ENCODE measurements at regions not wholly inside any gene's neighbourhood (a gene's known extent, or its start where the extent isn't known, plus 50 kb on each side); places are given as distances from the start of the nearest gene placed in this dataset.

DNA sequence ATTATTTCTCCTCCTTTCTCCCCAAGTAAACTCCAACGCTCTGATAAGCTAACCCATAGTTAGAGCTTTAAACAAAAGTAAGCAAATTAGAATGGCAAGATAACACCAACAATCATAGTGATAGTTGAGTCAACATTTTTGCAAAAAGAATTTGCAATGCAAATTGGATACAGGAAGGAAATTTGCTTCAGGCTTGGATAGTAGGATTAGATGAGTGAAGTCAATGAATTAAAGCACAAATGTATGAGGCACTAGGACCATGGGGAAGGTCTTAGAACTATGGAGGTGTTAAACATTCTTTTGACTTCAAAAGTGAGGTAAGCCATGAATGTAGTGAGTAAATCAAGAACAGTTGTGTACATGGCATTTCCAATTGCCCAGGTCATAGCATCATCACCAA lies 289.8 kb upstream of the GRAMD2B start:
- Histone ChIP-seq H3K9ac (ENCODE audit: insufficient read depth, low read depth, low read length) (no peak overlapping the region), H3K4me2 (ENCODE audit: low read depth, low read length) (no peak overlapping the region), H3K27me3 (ENCODE audit: control insufficient read depth in 1 of 2, insufficient read depth in 2 of 2, low read length in 2 of 2) (no peaks in the 10 kb centered on the region), H3K27ac (ENCODE audit: extremely low read length, insufficient read depth, low read length) (no peak overlapping the region), H3K4me3 (replicated peaks in 1 of 3; ENCODE audit: insufficient read depth in 1 of 3, low read depth in 2 of 3, low read length in 3 of 3) (no peak overlapping the region), H3K36me3 (replicated peaks in 1 of 2; ENCODE audit: control insufficient read depth in 1 of 2, insufficient read depth in 2 of 2, low read length in 2 of 2) (no peaks in the 10 kb centered on the region), H3K4me1 (ENCODE audit: insufficient read depth, low read length) (no peaks in the 10 kb centered on the region), H2AFZ (ENCODE audit: low read length) (no peak overlapping the region), H3K9me3 (ENCODE audit: low read length) (no peaks in the 10 kb centered on the region), H3K79me2 (ENCODE audit: insufficient read depth, low read length) (no peaks in the 10 kb centered on the region), H4K20me1 (ENCODE audit: insufficient read depth, low read length) (no peaks in the 10 kb centered on the region)
- intact Hi-C loops (cut with micrococcal nuclease; ENCODE audit: unreplicated experiment) (no loop called here), in situ Hi-C loops (cut with HindIII; ENCODE audit: extremely low pct_ligation_motif_present, low pct_unique_long_range_greater_than_20kb) (no loop called here)
- ChIA-PET POLR2A (no interaction called here), CTCF (ENCODE audit: low intra/inter-chr PET ratio, low total read pairs) (no interaction called here)
- WGBS (ENCODE audit: low lambda C conversion rate): 0% methylated on average over 1 of the region's 1 CpG
- no peak for DNase-seq (ENCODE audit: low spot score)
- TF ChIP-seq MATR3 (CRISPR knock-in tag; IDR thresholded peaks at IDR 0.05) (no peak), POLR2G (IDR thresholded peaks at IDR 0.05; ENCODE audit: low read depth, low read length) (no peak), ASH2L (IDR thresholded peaks at IDR 0.05; ENCODE audit: insufficient read length, low read depth, low read length) (no peak)
- FAIRE-seq: no peak
- no TSS peak for BruUV-seq (replicated peaks)
- ATAC-seq: no peak

DNA sequence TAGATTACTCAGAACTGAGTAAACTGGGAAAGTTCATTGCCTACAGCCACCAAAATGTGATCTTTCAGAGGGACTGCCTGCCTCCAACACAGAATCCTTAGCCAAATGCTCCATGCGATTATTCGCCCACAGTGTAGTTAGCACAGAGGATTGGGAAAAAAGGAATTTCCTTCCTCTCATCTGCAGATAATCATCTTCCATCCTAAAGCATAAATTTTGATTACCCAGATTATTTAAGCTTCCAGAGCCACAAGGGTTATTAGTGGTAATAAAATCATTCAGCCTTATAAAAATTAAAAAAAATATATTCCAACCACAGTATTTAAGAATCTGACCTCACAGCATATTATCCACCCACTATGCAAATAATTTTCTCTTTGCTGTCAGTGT lies 285.3 kb upstream of the GRAMD2B start:
- intact Hi-C loops (cut with micrococcal nuclease; ENCODE audit: unreplicated experiment): no loop called here
- POLR2A ChIA-PET: no interaction called here
- ATAC-seq: no peak

More for the DNA sequence above, 285.3 kb upstream of the GRAMD2B start:
- no peaks in the 10 kb centered on the region for H3K36me3 ChIP-seq (replicated peaks in 1 of 2; ENCODE audit: control insufficient read depth in 1 of 2, insufficient read depth in 2 of 2, low read length in 2 of 2)
- H3K27ac ChIP-seq (ENCODE audit: extremely low read length, insufficient read depth, low read length): no peak overlapping the region
- FAIRE-seq (no peak), DNase-seq (ENCODE audit: low spot score) (no peak)
- in situ Hi-C loops (cut with HindIII; ENCODE audit: extremely low pct_ligation_motif_present, low pct_unique_long_range_greater_than_20kb): no loop called here
- no peaks in the 10 kb centered on the region for H3K79me2 ChIP-seq (ENCODE audit: insufficient read depth, low read length)
- H3K9me3 ChIP-seq (ENCODE audit: low read length): no peaks in the 10 kb centered on the region
- H3K9ac ChIP-seq (ENCODE audit: insufficient read depth, low read depth, low read length): no peak overlapping the region
- H3K27me3 ChIP-seq (ENCODE audit: control insufficient read depth in 1 of 2, insufficient read depth in 2 of 2, low read length in 2 of 2): no peaks in the 10 kb centered on the region
- H3K4me2 ChIP-seq (ENCODE audit: low read depth, low read length): no peak overlapping the region
- WGBS (ENCODE audit: low lambda C conversion rate): 82% methylated on average over 2 of the region's 2 CpGs
- CTCF ChIA-PET (ENCODE audit: low intra/inter-chr PET ratio, low total read pairs): no interaction called here
- no peak overlapping the region for H3K4me3 ChIP-seq (replicated peaks in 1 of 3; ENCODE audit: insufficient read depth in 1 of 3, low read depth in 2 of 3, low read length in 3 of 3)
- no peaks in the 10 kb centered on the region for H4K20me1 ChIP-seq (ENCODE audit: insufficient read depth, low read length)
- no peak overlapping the region for H2AFZ ChIP-seq (ENCODE audit: low read length)
- TF ChIP-seq MIER2 (CRISPR knock-in tag; IDR thresholded peaks at IDR 0.05): no peak
- TF ChIP-seq, protein P1, sequence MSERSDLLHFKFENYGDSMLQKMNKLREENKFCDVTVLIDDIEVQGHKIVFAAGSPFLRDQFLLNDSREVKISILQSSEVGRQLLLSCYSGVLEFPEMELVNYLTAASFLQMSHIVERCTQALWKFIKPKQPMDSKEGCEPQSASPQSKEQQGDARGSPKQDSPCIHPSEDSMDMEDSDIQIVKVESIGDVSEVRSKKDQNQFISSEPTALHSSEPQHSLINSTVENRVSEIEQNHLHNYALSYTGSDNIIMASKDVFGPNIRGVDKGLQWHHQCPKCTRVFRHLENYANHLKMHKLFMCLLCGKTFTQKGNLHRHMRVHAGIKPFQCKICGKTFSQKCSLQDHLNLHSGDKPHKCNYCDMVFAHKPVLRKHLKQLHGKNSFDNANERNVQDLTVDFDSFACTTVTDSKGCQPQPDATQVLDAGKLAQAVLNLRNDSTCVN (CRISPR knock-in tag; IDR thresholded peaks at IDR 0.05; ENCODE audit: borderline replicate concordance): no peak
- TF ChIP-seq, protein P2, sequence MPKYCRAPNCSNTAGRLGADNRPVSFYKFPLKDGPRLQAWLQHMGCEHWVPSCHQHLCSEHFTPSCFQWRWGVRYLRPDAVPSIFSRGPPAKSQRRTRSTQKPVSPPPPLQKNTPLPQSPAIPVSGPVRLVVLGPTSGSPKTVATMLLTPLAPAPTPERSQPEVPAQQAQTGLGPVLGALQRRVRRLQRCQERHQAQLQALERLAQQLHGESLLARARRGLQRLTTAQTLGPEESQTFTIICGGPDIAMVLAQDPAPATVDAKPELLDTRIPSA (CRISPR knock-in tag; IDR thresholded peaks at IDR 0.05; ENCODE audit: borderline replicate concordance): no peak
- no peak for TF ChIP-seq HNRNPLL (IDR thresholded peaks at IDR 0.05; ENCODE audit: low read depth, low read length, poor library complexity, severe bottlenecking)
- TF ChIP-seq FOXK1 (CRISPR knock-in tag; IDR thresholded peaks at IDR 0.05; ENCODE audit: borderline replicate concordance, low read depth): no peak
- no peak for TF ChIP-seq TEAD3 (CRISPR knock-in tag; optimal IDR thresholded peaks at IDR 0.05; ENCODE audit: borderline replicate concordance)
- TF ChIP-seq EEA1 (CRISPR knock-in tag; IDR thresholded peaks at IDR 0.05; ENCODE audit: borderline replicate concordance): no peak
- TF ChIP-seq, protein P3, sequence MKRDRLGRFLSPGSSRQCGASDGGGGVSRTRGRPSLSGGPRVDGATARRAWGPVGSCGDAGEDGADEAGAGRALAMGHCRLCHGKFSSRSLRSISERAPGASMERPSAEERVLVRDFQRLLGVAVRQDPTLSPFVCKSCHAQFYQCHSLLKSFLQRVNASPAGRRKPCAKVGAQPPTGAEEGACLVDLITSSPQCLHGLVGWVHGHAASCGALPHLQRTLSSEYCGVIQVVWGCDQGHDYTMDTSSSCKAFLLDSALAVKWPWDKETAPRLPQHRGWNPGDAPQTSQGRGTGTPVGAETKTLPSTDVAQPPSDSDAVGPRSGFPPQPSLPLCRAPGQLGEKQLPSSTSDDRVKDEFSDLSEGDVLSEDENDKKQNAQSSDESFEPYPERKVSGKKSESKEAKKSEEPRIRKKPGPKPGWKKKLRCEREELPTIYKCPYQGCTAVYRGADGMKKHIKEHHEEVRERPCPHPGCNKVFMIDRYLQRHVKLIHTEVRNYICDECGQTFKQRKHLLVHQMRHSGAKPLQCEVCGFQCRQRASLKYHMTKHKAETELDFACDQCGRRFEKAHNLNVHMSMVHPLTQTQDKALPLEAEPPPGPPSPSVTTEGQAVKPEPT (CRISPR knock-in tag; IDR thresholded peaks at IDR 0.05; ENCODE audit: low read depth): no peak
- no peak for TF ChIP-seq SNAI1 (CRISPR knock-in tag; IDR thresholded peaks at IDR 0.05; ENCODE audit: borderline replicate concordance)
- no peaks in the 10 kb centered on the region for H3K4me1 ChIP-seq (ENCODE audit: insufficient read depth, low read length)
- BruUV-seq (replicated peaks): no TSS peak

Measured in HepG2 (cell line).